HepG2 (cell line): ENCODE measurements at regions not wholly inside any gene's neighbourhood (a gene's known extent, or its start where the extent isn't known, plus 50 kb on each side); places are given as distances from the start of the nearest gene placed in this dataset.

ENCODE experiments used
- ARID2 ChIP-seq: sonication (generic); formaldehyde crosslinking; IDR thresholded peaks from 2 replicates; pipeline ENCODE4 v1.8.1; 2022; ENCODE audit warnings: mild to moderate bottlenecking, missing genetic modification reagents, borderline replicate concordance
- CTCF ChIP-seq: sonication (generic); formaldehyde crosslinking; IDR thresholded peaks from 2 replicates; pipeline ENCODE4 v1.5.0; 2020; ENCODE audit warnings: mild to moderate bottlenecking, missing genetic modification reagents, moderate library complexity
- DPF2 ChIP-seq: sonication (generic); formaldehyde crosslinking; IDR thresholded peaks from 2 replicates; pipeline ENCODE4 v1.4.0; 2020; ENCODE audit warnings: mild to moderate bottlenecking, low read depth, missing genetic modification reagents, borderline replicate concordance
- GZF1 ChIP-seq: sonication (generic); formaldehyde crosslinking; IDR thresholded peaks from 2 replicates; pipeline ENCODE4 v1.5.1; 2020; ENCODE audit warnings: mild to moderate bottlenecking, missing genetic modification reagents
- IRF9 ChIP-seq: sonication (generic); formaldehyde crosslinking; IDR thresholded peaks from 2 replicates; pipeline ENCODE4 v1.8.0; 2022; ENCODE audit warnings: missing genetic modification reagents, mild to moderate bottlenecking, borderline replicate concordance
- MYPOP ChIP-seq: sonication (generic); formaldehyde crosslinking; IDR thresholded peaks from 2 replicates; pipeline ENCODE4 v1.8.1; 2023; ENCODE audit warnings: mild to moderate bottlenecking, moderate library complexity, missing genetic modification reagents
- NCOR1 ChIP-seq: fragments of 200-600 bp; sonication (generic); IDR thresholded peaks from 2 replicates; pipeline ENCODE4 v1.7.0; 2017; ENCODE audit warnings: antibody characterized with exemption, low read length, borderline replicate concordance
- NFYC ChIP-seq: IDR thresholded peaks from 2 replicates; pipeline ENCODE4 v1.6.1; 2016; ENCODE audit warnings: missing genetic modification reagents, missing compliant biosample characterization
- PHF21A ChIP-seq: sonication (generic); formaldehyde crosslinking; IDR thresholded peaks from 2 replicates; pipeline ENCODE4 v1.5.0; 2020; ENCODE audit warnings: mild to moderate bottlenecking, missing genetic modification reagents
- POLR2A ChIP-seq, 2 experiments: IDR thresholded peaks; 2 replicates each; pipeline ENCODE4 v1.6.1; 2011; ENCODE audit warnings: low read depth in 2 of 2, low read length in 2 of 2, mild to moderate bottlenecking in 1 of 2, moderate library complexity in 1 of 2; ENCODE audit not compliant: insufficient read depth in 1 of 2
- POLR2AphosphoS5 ChIP-seq: IDR thresholded peaks from 2 replicates; pipeline ENCODE4 v1.6.1; 2012; ENCODE audit warnings: low read depth, low read length
- SP2 ChIP-seq: sonication (generic); formaldehyde crosslinking; IDR thresholded peaks from 2 replicates; pipeline ENCODE4 v1.5.1; 2020; ENCODE audit warnings: mild to moderate bottlenecking, missing genetic modification reagents
- ZNF263 ChIP-seq: sonication (generic); formaldehyde crosslinking; IDR thresholded peaks from 2 replicates; pipeline ENCODE4 v1.4.0; 2020; ENCODE audit warnings: missing genetic modification reagents

GRCh38 chr22:44601725-44602124 is 100.3 kb upstream of the PRR5 start:
- TF ChIP-seq ZNF263 (CRISPR knock-in tag) (no peak), NFYC (CRISPR knock-in tag) (no peak), ARID2 (CRISPR knock-in tag) (no peak), CTCF (no peak), IRF9 (CRISPR knock-in tag) (no peak), MYPOP (CRISPR knock-in tag) (no peak), GZF1 (CRISPR knock-in tag) (no peak), POLR2AphosphoS5 (no peak), POLR2A (IDR thresholded peaks at IDR 0.05; ENCODE audit: insufficient read depth in 1 of 2, low read depth in 2 of 2, low read length in 2 of 2) (no peak), PHF21A (CRISPR knock-in tag) (no peak), SP2 (CRISPR knock-in tag) (no peak), NCOR1 (no peak), DPF2 (CRISPR knock-in tag) (no peak)
